GM10266 (cell line): ENCODE measurements at regions not wholly inside any gene's neighbourhood (a gene's known extent, or its start where the extent isn't known, plus 50 kb on each side); places are given as distances from the start of the nearest gene placed in this dataset.

ENCODE experiments used
- DNase-seq: peaks from one replicate; pipeline ENCODE4 v3.0.0; 2012; ENCODE audit errors: extremely low spot score
- CTCF ChIP-seq: IDR thresholded peaks from 2 replicates; pipeline ENCODE4 v1.5.1; 2012; ENCODE audit warnings: mild to moderate bottlenecking, low read depth; ENCODE audit not compliant: control insufficient read depth, insufficient read depth; ENCODE audit errors: missing control alignments

- TF ChIP-seq CTCF = no peak
Observed at GRCh38 chrX:128335671-128336070, 283.5 kb upstream of the ACTRT1 start.

GRCh38 chrX:128334821-128335220 lies 282.6 kb upstream of the ACTRT1 start:
- no peak for DNase-seq
- TF ChIP-seq CTCF = no peak

More at GRCh38 chrX:128335671-128336070, 283.5 kb upstream of the ACTRT1 start:
- DNase-seq = no peak

GRCh38 chrX:128310912-128311311 lies 258.7 kb upstream of the ACTRT1 start:
- DNase-seq = no peak
- no peak for TF ChIP-seq CTCF

GRCh38 chrX:128309311-128309710 lies 257.1 kb upstream of the ACTRT1 start:
- no peak for TF ChIP-seq CTCF
- no peak for DNase-seq

- no peak for DNase-seq
- TF ChIP-seq CTCF = no peak
Observed at GRCh38 chrX:128294198-128294597, 242.0 kb upstream of the ACTRT1 start.

- no peak for DNase-seq
- TF ChIP-seq CTCF = no peak
Observed at GRCh38 chrX:128287693-128288092, 235.5 kb upstream of the ACTRT1 start.

GRCh38 chrX:128250621-128251020 lies 198.4 kb upstream of the ACTRT1 start:
- no peak for TF ChIP-seq CTCF
- DNase-seq = no peak
